Panc1 (cell line): ENCODE measurements at regions not wholly inside any gene's neighbourhood (a gene's known extent, or its start where the extent isn't known, plus 50 kb on each side); places are given as distances from the start of the nearest gene placed in this dataset.

Experiments
- ATAC-seq: fragments of 200-7000 bp; cut with Tn5 transposase; 2 replicates; pipeline ENCODE4 v1.9.1; 2020; ENCODE audit warnings: mild to moderate bottlenecking, moderate library complexity
- BruUV-seq: library from RNA; stranded (reverse); fragments of 400-500 nt; replicated peaks from 2 replicates; lab custom pipeline; 2021; lab: Mats Ljungman, UMichigan
- CTCF ChIA-PET: fragments of 300-600 bp; sonication (Branson Sonifier 250); formaldehyde crosslinking; loops from one replicate; lab custom pipeline; 2022; ENCODE audit warnings: antibody characterized with exemption; lab: Charles Lee
- POLR2A ChIA-PET: fragments of 300-600 bp; sonication (Branson Sonifier 250); formaldehyde crosslinking; loops from one replicate; lab custom pipeline; 2022; ENCODE audit warnings: antibody characterized with exemption; lab: Charles Lee
- DNase-seq: peaks from one replicate; pipeline ENCODE4 v3.0.0-alpha.2; 2010; ENCODE audit warnings: low read depth, low spot score
- H3K27ac ChIP-seq: 2 replicates; pipeline ENCODE4 v1.5.1; 2011; ENCODE audit warnings: mild to moderate bottlenecking, low read length, inconsistent platforms
- H3K27me3 ChIP-seq: fragments of 200-500 bp; sonication (Bioruptor generic); 2 replicates; pipeline ENCODE4 v1.6.0; 2014; ENCODE audit warnings: low read length, inconsistent platforms; ENCODE audit not compliant: control insufficient read depth, insufficient read depth
- H3K36me3 ChIP-seq: fragments of 200-500 bp; sonication (Bioruptor generic); 2 replicates; pipeline ENCODE4 v1.5.1; 2014; ENCODE audit warnings: inconsistent platforms, mild to moderate bottlenecking, low read length, moderate library complexity; ENCODE audit not compliant: control insufficient read depth, insufficient read depth
- H3K4me1 ChIP-seq: 2 replicates; pipeline ENCODE4 v1.5.1; 2011; ENCODE audit warnings: inconsistent platforms, mild to moderate bottlenecking, low read length, moderate library complexity; ENCODE audit not compliant: control insufficient read depth, insufficient read depth
- H3K4me3 ChIP-seq, 2 experiments: 2 replicates each; pipeline ENCODE4 v1.5.1; 2011 to 2012; ENCODE audit warnings: low read depth in 2 of 2, low read length in 2 of 2, mild to moderate bottlenecking in 2 of 2, inconsistent platforms in 1 of 2, moderate library complexity in 1 of 2
- H3K9me3 ChIP-seq: fragments of 200-500 bp; sonication (Bioruptor generic); 2 replicates; pipeline ENCODE4 v1.5.1; 2014; ENCODE audit warnings: low read depth, mild to moderate bottlenecking, inconsistent platforms, low read length, moderate library complexity; ENCODE audit not compliant: control insufficient read depth, insufficient read depth
- CTCF ChIP-seq: fragments of 450-650 bp; IDR thresholded peaks from 2 replicates; pipeline ENCODE4 v1.5.1; 2017; ENCODE audit warnings: mild to moderate bottlenecking
- POLR2AphosphoS5 ChIP-seq: IDR thresholded peaks from 2 replicates; pipeline ENCODE4 v1.6.1; 2012; ENCODE audit warnings: mild to moderate bottlenecking, low read depth, low read length, moderate library complexity
- SIN3A ChIP-seq: IDR thresholded peaks from 2 replicates; pipeline ENCODE4 v1.6.1; 2012; ENCODE audit warnings: low read depth, mild to moderate bottlenecking, low read length, moderate library complexity, borderline replicate concordance; ENCODE audit not compliant: insufficient read depth
- TCF7L2 ChIP-seq: IDR thresholded peaks from 2 replicates; pipeline ENCODE4 v1.6.1; 2011; ENCODE audit warnings: mild to moderate bottlenecking, low read depth, low read length, inconsistent platforms
- in situ Hi-C: cut with HindIII; loops from 2 replicates; pipeline ENCODE4 v1.10.0; 2016; ENCODE audit warnings: low sequenced_read_pairs, low pct_unique_long_range_greater_than_20kb
- intact Hi-C: fragments of 100-400 bp; cut with micrococcal nuclease; formaldehyde crosslinking; loops from one replicate; pipeline ENCODE4 v1.10.0; 2022; ENCODE audit not compliant: unreplicated experiment
- TF ChIP-seq, protein P1 (sequence below), 2 experiments: IDR thresholded peaks; 2 replicates each; pipeline ENCODE4 v1.6.1; 2011 to 2012; ENCODE audit warnings: low read depth in 2 of 2, control low read depth in 1 of 2, low read length in 1 of 2, mild to moderate bottlenecking in 1 of 2, moderate library complexity in 1 of 2; ENCODE audit not compliant: insufficient read depth in 1 of 2

DNA sequence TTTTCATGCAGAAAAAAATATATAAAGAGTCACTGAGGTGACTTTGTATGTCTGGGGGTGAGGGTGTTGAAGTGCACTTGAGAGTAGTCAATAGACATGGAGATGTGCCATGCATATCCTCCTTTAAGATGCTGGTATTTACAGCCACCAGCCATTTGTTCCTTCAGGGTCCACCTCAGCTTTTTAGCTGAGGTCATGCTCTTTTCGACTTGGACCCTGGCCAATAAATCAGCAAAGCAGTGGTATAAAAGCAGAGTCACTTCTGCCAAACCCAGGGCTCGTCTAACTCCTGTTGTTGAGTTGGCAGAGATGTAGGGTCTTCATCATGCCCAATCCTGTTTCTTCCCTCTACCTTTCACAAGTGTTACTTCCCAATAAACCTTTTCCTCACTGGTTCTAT, 75.1 kb upstream of the OSTN start:
- ChIA-PET CTCF (no interaction called here), POLR2A (no interaction called here)
- peaks cover 4% of the 10 kb centered on the region; the same call in 1 of the 2 replicates for H3K9me3 ChIP-seq
- H3K4me3 ChIP-seq: no peak overlapping the region
- DNase-seq: no peak
- in situ Hi-C loops: no loop called here
- no TSS peak for BruUV-seq
- TF ChIP-seq TCF7L2 (no peak), CTCF (no peak), POLR2AphosphoS5 (no peak), SIN3A (no peak)
- TF ChIP-seq, protein P1, sequence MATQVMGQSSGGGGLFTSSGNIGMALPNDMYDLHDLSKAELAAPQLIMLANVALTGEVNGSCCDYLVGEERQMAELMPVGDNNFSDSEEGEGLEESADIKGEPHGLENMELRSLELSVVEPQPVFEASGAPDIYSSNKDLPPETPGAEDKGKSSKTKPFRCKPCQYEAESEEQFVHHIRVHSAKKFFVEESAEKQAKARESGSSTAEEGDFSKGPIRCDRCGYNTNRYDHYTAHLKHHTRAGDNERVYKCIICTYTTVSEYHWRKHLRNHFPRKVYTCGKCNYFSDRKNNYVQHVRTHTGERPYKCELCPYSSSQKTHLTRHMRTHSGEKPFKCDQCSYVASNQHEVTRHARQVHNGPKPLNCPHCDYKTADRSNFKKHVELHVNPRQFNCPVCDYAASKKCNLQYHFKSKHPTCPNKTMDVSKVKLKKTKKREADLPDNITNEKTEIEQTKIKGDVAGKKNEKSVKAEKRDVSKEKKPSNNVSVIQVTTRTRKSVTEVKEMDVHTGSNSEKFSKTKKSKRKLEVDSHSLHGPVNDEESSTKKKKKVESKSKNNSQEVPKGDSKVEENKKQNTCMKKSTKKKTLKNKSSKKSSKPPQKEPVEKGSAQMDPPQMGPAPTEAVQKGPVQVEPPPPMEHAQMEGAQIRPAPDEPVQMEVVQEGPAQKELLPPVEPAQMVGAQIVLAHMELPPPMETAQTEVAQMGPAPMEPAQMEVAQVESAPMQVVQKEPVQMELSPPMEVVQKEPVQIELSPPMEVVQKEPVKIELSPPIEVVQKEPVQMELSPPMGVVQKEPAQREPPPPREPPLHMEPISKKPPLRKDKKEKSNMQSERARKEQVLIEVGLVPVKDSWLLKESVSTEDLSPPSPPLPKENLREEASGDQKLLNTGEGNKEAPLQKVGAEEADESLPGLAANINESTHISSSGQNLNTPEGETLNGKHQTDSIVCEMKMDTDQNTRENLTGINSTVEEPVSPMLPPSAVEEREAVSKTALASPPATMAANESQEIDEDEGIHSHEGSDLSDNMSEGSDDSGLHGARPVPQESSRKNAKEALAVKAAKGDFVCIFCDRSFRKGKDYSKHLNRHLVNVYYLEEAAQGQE (IDR thresholded peaks at IDR 0.05; ENCODE audit: insufficient read depth in 1 of 2, low read depth in 2 of 2, low read length in 1 of 2): no peak
- ATAC-seq: no peak
- H3K36me3 ChIP-seq: no peaks in the 10 kb centered on the region
- H3K4me1 ChIP-seq: no peaks in the 10 kb centered on the region
- no peak overlapping the region for H3K27ac ChIP-seq
- intact Hi-C loops: no loop called here
- no peaks in the 10 kb centered on the region for H3K27me3 ChIP-seq

- TF ChIP-seq POLR2AphosphoS5: no peak
- no peak for TF ChIP-seq TCF7L2
- no peak for TF ChIP-seq SIN3A
- no peak for TF ChIP-seq CTCF
- peaks cover 4% of the 10 kb centered on the region; the same call in 1 of the 2 replicates for H3K9me3 ChIP-seq
- in situ Hi-C loops: no loop called here
- H3K36me3 ChIP-seq: no peaks in the 10 kb centered on the region
- CTCF ChIA-PET: no interaction called here
- H3K27ac ChIP-seq: no peak overlapping the region
- intact Hi-C loops: no loop called here
- no peak for ATAC-seq
- H3K4me3 ChIP-seq: no peak overlapping the region
- H3K4me1 ChIP-seq: no peaks in the 10 kb centered on the region
- no peak for DNase-seq
- POLR2A ChIA-PET: no interaction called here
- H3K27me3 ChIP-seq: no peaks in the 10 kb centered on the region
- no TSS peak for BruUV-seq
These were observed 75.8 kb upstream of the OSTN start for GRCh38 chr3:191123231-191123630.
